Activated CD4-positive, alpha-beta T cell treated with anti-CD3 and anti-CD28 coated beads, Interleukin-2, Interleukin-4, amounts not matched to agents 100 ng/mL and 50 ng/mL, durations not matched to agents 16 hours and 8 hours (primary cell): ENCODE measurements at regions not wholly inside any gene's neighbourhood (a gene's known extent, or its start where the extent isn't known, plus 50 kb on each side); places are given as distances from the start of the nearest gene placed in this dataset.

ENCODE experiments used
- DNase-seq: peaks from one replicate; pipeline ENCODE4 v3.0.0-alpha.2; 2020; ENCODE audit warnings: low spot score

DNA sequence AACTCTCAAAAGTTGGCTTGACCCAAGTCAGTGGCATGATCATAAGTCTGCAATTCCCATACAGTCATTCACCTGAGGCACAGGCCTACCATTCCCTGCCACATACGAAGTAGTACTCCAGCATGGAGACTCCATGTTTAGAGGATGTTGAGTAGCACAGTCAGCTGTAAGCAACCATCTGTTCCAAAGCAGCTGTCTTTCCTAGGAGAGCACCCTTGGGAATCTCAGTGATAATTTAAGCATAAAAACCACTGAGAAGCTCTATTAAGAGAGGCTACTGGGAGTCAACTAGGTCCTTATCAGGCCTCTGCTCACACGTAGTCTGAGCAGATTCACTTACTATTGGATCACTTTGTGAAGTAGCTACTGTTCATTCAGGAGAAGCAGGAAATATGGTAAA is 61.6 kb upstream of the UNC5B start:
- no peak for DNase-seq

DNA sequence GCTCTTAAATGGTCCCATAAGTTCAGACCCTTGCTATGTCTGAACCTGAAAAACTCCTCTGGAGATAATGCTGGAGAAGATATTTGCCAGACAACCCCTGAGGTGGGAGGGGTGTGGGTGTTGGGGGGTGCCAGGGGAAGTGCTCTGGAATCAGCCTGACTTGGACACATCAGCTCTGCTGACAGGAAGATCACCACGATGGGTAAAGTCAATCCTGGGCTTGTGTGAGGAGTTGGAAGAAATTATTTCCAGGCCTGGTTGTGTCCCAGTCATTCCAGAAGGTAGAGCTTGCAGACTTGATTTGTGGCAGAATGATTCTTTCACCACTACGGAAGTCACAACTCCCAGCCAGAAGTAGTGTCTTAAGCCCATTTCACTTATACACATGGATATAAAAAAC is 60.3 kb upstream of the UNC5B start:
- no peak for DNase-seq

DNA sequence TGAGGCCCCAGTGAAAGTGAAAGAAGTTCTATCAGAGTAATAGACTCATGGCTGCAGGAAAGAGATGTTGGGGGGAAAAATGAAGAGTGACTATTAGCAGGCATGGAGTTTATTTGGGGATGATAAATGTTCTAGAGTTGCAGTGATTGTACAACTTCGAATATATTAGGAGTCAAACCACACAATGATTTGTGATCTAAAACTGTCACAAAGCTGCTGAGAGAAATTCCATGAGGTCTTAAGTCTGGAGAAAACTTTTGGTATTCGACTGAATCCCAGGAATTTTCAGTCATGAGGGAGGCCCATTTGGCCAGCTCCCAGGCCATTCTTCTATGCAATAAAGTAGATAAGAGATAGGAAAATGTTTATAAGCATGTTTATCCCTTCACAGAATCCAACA is 55.9 kb upstream of the UNC5B start:
- no peak for DNase-seq

DNA sequence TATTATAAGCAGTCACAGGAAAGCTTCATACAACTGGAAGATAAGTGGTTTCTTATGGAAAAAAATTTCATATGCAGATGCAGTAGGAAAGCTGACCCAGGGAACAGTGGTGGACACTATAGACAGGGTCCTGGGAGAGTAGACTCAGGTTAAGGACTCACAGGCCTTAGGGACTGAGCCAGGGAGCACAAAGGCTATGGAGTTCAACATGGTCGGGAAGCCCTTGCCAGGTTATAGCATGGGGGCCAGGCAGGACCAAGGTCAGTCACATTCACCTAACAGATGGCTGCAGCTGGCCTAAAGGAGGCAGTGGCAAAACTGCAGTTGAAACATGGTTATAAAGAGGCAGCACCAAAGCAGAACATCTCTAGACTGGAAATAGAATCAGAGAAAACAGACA is 54.9 kb upstream of the UNC5B start:
- no peak for DNase-seq

DNA sequence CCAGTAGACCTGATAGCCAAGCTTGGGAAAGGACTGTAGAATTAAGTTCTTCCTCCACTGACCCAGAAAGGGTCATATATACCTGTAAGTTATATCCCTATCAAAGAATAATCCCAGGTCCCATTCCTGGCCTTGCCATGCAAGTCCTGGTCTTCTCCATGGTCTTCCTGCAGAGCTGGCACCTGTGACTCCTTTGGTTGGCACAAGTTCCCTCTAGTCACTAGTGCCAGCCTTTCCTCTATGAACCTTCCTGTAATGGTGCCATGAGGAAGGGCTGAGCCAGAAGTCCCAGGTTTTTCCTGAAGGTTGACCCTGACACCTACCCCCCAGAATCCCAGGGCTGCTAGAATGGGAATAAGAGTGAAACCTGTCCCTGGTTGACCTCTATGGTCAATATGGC is 54.1 kb upstream of the UNC5B start:
- DNase-seq: no peak

DNA sequence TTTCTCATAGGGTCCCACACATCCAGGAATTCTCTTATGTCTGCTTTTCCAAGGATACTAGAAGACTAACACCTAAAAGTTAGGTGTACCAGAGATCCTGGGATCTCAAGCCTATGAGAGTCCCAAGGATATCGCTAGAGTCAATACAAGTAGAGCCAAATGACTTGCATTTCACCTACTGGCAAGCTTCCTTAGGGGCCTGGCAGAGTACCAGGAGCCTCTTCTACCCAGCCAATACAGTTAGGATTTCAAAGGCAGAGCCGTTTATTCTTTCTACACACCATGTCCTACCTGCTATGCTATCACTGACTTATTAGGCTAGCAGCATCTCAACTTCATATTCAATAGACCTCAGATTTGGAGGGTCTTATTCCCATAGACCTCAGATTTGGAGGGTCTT is 53.5 kb upstream of the UNC5B start:
- DNase-seq: no peak

DNA sequence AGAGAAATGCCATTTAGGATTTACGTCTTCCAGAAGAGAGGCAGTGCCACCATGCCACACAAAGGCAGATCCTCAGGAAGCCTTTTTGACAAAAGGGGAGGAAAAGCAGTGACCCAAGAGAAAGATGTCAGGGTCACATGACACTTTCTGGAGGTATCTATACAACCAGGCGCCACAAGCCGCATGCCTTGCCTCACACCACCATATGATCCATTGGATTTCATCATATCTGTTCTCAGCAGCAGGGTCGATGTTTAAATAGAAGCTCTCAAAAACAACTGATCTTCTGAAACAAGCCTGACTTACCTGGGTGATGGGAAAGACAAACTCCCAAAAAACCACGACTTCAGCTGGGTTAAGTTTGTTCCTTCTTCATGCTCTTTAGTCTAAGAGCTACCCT is 52.5 kb upstream of the UNC5B start:
- DNase-seq: no peak

DNA sequence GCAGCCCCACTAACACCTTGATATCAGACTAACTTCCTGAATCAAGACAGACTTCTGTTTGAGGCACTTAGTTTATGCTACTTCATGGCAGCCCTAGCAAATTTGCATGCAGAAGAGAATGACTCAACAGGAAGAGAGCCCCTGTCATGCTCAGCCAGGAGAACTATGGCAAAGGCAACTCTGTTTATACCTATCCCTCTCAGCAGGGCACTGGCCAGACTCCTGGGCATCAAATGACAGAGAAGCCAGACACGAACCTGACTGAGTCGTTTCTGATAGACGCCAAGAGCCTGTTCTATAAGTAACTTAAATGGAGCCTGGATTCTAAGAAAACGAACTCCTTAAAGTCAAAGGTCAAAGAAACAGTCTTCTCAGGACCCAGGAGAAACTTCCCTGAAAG is 50.9 kb upstream of the UNC5B start:
- no peak for DNase-seq
